ENCODE measurements at regions not wholly inside any gene's neighbourhood (a gene's known extent, or its start where the extent isn't known, plus 50 kb on each side); places are given as distances from the start of the nearest gene placed in this dataset.

DNA sequence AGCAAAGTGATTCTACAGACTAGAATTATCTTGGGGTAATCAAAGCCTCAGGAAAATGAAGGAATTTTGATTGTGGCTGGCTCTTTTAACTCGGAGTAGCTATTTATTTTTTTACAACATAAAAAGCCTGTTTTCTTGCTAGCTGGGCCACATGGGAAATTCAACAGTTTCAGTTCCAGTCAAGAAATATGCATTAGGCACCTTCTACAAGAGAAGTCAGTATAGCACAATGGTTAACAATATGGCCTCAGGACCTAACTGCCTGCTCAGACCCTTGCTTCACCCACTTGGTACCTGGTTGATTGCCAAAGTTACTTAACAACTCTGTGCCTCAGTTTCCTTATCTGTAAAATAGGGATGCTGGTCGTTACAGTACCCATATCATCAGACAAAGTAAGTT lies 586.2 kb downstream of the ZNF608 start:
- no peak overlapping the region for H3K4me3 ChIP-seq
- no peak overlapping the region for H3K27ac ChIP-seq
- TF ChIP-seq, protein P1, sequence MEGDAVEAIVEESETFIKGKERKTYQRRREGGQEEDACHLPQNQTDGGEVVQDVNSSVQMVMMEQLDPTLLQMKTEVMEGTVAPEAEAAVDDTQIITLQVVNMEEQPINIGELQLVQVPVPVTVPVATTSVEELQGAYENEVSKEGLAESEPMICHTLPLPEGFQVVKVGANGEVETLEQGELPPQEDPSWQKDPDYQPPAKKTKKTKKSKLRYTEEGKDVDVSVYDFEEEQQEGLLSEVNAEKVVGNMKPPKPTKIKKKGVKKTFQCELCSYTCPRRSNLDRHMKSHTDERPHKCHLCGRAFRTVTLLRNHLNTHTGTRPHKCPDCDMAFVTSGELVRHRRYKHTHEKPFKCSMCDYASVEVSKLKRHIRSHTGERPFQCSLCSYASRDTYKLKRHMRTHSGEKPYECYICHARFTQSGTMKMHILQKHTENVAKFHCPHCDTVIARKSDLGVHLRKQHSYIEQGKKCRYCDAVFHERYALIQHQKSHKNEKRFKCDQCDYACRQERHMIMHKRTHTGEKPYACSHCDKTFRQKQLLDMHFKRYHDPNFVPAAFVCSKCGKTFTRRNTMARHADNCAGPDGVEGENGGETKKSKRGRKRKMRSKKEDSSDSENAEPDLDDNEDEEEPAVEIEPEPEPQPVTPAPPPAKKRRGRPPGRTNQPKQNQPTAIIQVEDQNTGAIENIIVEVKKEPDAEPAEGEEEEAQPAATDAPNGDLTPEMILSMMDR (IDR thresholded peaks at IDR 0.05) = no peak
- TF ChIP-seq POLR2A (IDR thresholded peaks at IDR 0.05) = no peak
- H3K36me3 ChIP-seq = no peaks in the 10 kb centered on the region
- DNase-seq = no peak
- intact Hi-C loops (cut with DNase I) = no loop called here
- peaks cover 0 to 6% (median 1%) of the 10 kb centered on the region in 12 donors for H3K4me1 ChIP-seq
- 77 to 82% (median 81%) methylated on average over 2 of the region's 2 CpGs for WGBS, 4 donors
- no peak for ATAC-seq
- H3K27me3 ChIP-seq = no peaks in the 10 kb centered on the region
- peaks cover 0 to 12% (median 5%) of the 10 kb centered on the region in 12 donors for H3K9me3 ChIP-seq

DNA sequence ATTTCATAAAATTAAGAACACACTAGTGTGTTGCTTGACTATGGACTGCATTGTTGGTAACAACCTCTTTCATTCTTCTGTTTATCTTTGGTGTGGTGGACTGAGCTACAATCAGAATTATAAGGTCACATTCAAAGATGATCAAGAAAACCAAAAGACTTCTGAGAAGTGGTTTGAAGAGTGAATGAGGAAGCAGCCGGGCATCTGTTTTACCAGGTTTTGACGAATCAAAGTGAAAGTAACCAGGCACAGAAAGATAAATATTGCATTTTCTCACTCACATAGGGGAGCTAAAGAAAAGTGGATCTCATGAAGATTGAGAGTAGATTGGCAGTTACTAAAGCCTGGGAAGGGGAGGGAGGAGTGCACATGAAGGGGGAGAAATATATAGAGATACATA lies 589.1 kb downstream of the ZNF608 start:
- DNase-seq = no peak
- TF ChIP-seq, protein P1 (IDR thresholded peaks at IDR 0.05) = no peak
- no peak for TF ChIP-seq POLR2A (IDR thresholded peaks at IDR 0.05)
- Histone ChIP-seq H3K9me3 (peaks cover 2 to 39% (median 24%) of the 10 kb centered on the region in 12 donors), H3K4me1 (peaks cover 0 to 5% (median 0%) of the 10 kb centered on the region in 12 donors), H3K4me3 (peak overlapping the region in 1 of 12 donors; percentile 4), H3K27me3 (no peaks in the 10 kb centered on the region), H3K36me3 (no peaks in the 10 kb centered on the region), H3K27ac (no peak overlapping the region)
- intact Hi-C loops (cut with DNase I) = no loop called here
- WGBS, 4 donors = 66 to 81% (median 73%) methylated on average over 2 of the region's 2 CpGs
- no peak for ATAC-seq

DNA sequence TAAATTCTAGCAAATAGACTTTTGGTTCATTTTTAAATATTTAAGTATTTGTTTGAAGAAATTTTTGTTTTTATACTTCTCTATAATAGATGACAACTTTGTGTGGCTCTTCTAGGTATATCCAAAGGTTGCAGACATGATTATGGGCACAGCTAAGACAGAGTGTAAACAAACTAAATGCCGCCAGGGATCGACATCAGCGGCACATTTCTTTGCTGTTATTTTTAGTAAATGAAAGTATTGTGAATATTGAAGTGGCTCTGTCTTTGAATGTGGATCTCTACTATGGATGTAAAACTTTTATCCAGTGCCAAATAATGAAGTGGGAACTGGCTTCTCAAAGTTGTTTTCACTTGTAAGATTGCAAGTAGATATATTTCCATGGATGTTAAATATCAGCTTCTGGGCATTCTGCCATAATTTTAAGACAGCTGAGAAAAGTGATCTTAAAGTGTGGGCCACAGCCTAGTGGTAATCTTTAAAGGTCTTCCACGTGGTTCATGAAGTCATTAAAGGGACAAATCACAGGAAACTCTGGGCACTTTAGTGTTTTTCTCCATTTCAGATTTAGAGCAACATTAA lies 589.9 kb downstream of the ZNF608 start:
- ATAC-seq (peak in 2 of 4 donors; percentile 24 to 32), DNase-seq (no peak)
- peaks cover 0 to 5% (median 0%) of the 10 kb centered on the region in 12 donors for H3K4me1 ChIP-seq
- H3K36me3 ChIP-seq = no peaks in the 10 kb centered on the region
- no peak overlapping the region for H3K4me3 ChIP-seq
- H3K27ac ChIP-seq = no peak overlapping the region
- TF ChIP-seq, protein P1 (IDR thresholded peaks at IDR 0.05) = no peak
- TF ChIP-seq POLR2A (IDR thresholded peaks at IDR 0.05) = no peak
- intact Hi-C loops (cut with DNase I) = no loop called here
- 15 to 30% (median 16%) methylated on average over 4 of the region's 4 CpGs for WGBS, 4 donors
- H3K9me3 ChIP-seq = peaks cover 2 to 40% (median 24%) of the 10 kb centered on the region in 12 donors
- H3K27me3 ChIP-seq = no peaks in the 10 kb centered on the region

DNA sequence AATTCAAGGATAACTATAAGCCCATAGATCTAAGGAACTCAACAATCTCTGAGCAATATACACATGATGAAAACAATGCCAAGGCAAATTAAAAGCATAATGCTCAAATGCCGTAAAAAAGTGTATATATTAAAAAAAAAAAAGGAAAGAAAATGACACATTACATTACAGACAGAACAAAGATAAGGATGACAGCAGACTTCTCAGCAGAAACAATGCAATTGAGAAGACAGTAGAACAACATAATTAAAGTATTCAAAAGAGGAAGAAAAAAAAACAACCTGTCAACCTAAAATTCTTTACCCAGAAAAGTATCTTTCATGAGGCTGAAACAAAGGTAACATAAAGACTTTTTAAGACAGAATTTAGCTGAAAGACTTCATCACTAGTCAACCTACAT lies 591.7 kb downstream of the ZNF608 start:
- no peaks in the 10 kb centered on the region for H3K36me3 ChIP-seq
- no peak overlapping the region for H3K4me3 ChIP-seq
- H3K4me1 ChIP-seq = peaks cover 0 to 5% (median 0%) of the 10 kb centered on the region in 12 donors
- peaks cover 2 to 45% (median 24%) of the 10 kb centered on the region in 12 donors for H3K9me3 ChIP-seq
- no peak overlapping the region for H3K27ac ChIP-seq
- WGBS, 4 donors = 45 to 96% (median 71%) methylated on average over 1 of the region's 1 CpG
- ATAC-seq (no peak), DNase-seq (no peak)
- no peaks in the 10 kb centered on the region for H3K27me3 ChIP-seq
- intact Hi-C loops (cut with DNase I) = no loop called here
- no peak for TF ChIP-seq POLR2A (IDR thresholded peaks at IDR 0.05)
- TF ChIP-seq, protein P1 (IDR thresholded peaks at IDR 0.05) = no peak
